ENCODE measurements at regions not wholly inside any gene's neighbourhood (a gene's known extent, or its start where the extent isn't known, plus 50 kb on each side); places are given as distances from the start of the nearest gene placed in this dataset.
"Not testable (repeated sequence)": the region's sequence is repeated elsewhere in the genome, so short reads cannot be mapped to it uniquely, and the experiment has no call there.

- not testable (repeated sequence) for TF ChIP-seq CTCF (conservative IDR thresholded peaks at IDR 0.05; ENCODE audit: low read depth, low read length); EZH2phosphoT487 (IDR thresholded peaks at IDR 0.05; ENCODE audit: borderline replicate concordance, low read length)
Observed at GRCh38 chr12:30544704-30545103, 151.0 kb downstream of the IPO8 start.
